Suprapubic skin (tissue), 4 donors: ENCODE measurements at regions not wholly inside any gene's neighbourhood (a gene's known extent, or its start where the extent isn't known, plus 50 kb on each side); places are given as distances from the start of the nearest gene placed in this dataset.

Experiments used
- DNase-seq, 2 donors: peaks; one replicate each; pipeline ENCODE4 v3.0.0-alpha.2; 2019; ENCODE audit warnings: low spot score in 2 of 2
- H3K27ac ChIP-seq: fragments of 200-600 bp; sonication (generic); one replicate; pipeline ENCODE4 v1.5.1; 2019
- H3K27me3 ChIP-seq: fragments of 200-600 bp; sonication (generic); one replicate; pipeline ENCODE4 v1.5.1; 2019
- H3K36me3 ChIP-seq: fragments of 200-600 bp; sonication (generic); one replicate; pipeline ENCODE4 v1.5.1; 2019
- H3K4me1 ChIP-seq: fragments of 200-600 bp; sonication (generic); one replicate; pipeline ENCODE4 v1.5.1; 2019
- H3K4me3 ChIP-seq: fragments of 200-600 bp; sonication (generic); one replicate; pipeline ENCODE4 v1.5.1; 2019; ENCODE audit warnings: mild to moderate bottlenecking
- H3K9me3 ChIP-seq: fragments of 200-600 bp; sonication (generic); one replicate; pipeline ENCODE4 v1.5.1; 2019
- CTCF ChIP-seq, 2 donors: fragments of 200-600 bp in 1 of 2; fragments of 450-650 bp in 1 of 2; sonication (generic) in 1 of 2; IDR thresholded peaks; one replicate each; pipeline ENCODE4 v1.5.1; 2016 to 2019; ENCODE audit warnings: antibody characterized with exemption in 2 of 2, mild to moderate bottlenecking in 1 of 2, moderate library complexity in 1 of 2
- EP300 ChIP-seq: sonication (generic); formaldehyde crosslinking; IDR thresholded peaks from one replicate; pipeline ENCODE4 v1.6.1; 2017; ENCODE audit warnings: antibody characterized with exemption
- POLR2A ChIP-seq, 2 donors: fragments of 450-650 bp; IDR thresholded peaks; one replicate each; pipeline ENCODE4 v1.6.1; 2017; ENCODE audit warnings: antibody characterized with exemption in 2 of 2, mild to moderate bottlenecking in 2 of 2, moderate library complexity in 2 of 2
- POLR2AphosphoS5 ChIP-seq, 3 donors: sonication (generic); formaldehyde crosslinking; IDR thresholded peaks; one replicate each; pipeline ENCODE4 v1.6.1; 2017; ENCODE audit warnings: antibody characterized with exemption in 3 of 3
- WGBS: methylation state at CpG from one replicate; pipeline ENCODE4 v1.1.5; 2018; 5-methylcytosine and 5-hydroxymethylcytosine counted together

- Histone ChIP-seq H3K4me1 (no peaks in the 10 kb centered on the region), H3K27ac (no peak overlapping the region), H3K27me3 (peaks cover 26% of the 10 kb centered on the region), H3K9me3 (no peaks in the 10 kb centered on the region), H3K4me3 (no peak overlapping the region), H3K36me3 (no peaks in the 10 kb centered on the region)
- WGBS, result 83% methylated on average over 5 of the region's 5 CpGs
- TF ChIP-seq CTCF (IDR thresholded peaks at IDR 0.05), result no peak
- TF ChIP-seq EP300, result no peak
- no peak for TF ChIP-seq POLR2A (IDR thresholded peaks at IDR 0.05)
- no peak for TF ChIP-seq POLR2AphosphoS5 (IDR thresholded peaks at IDR 0.05)
- DNase-seq, result no peak
Observed at GRCh38 chr1:17992800-17993199, 114.8 kb upstream of the IGSF21 start.

GRCh38 chr1:17994046-17994445 is 113.6 kb upstream of the IGSF21 start:
- WGBS, result 83% methylated on average over 5 of the region's 5 CpGs
- TF ChIP-seq POLR2AphosphoS5 (IDR thresholded peaks at IDR 0.05), result no peak
- no peak for TF ChIP-seq EP300
- no peak for TF ChIP-seq CTCF (IDR thresholded peaks at IDR 0.05)
- no peak for TF ChIP-seq POLR2A (IDR thresholded peaks at IDR 0.05)
- no peaks in the 10 kb centered on the region for H3K9me3 ChIP-seq

GRCh38 chr1:17995480-17995879 is 112.1 kb upstream of the IGSF21 start:
- H3K4me3 ChIP-seq, result no peak overlapping the region
- no peak overlapping the region for H3K27ac ChIP-seq
- H3K36me3 ChIP-seq, result no peaks in the 10 kb centered on the region
- TF ChIP-seq POLR2AphosphoS5 (IDR thresholded peaks at IDR 0.05) (no peak), CTCF (IDR thresholded peaks at IDR 0.05) (no peak), EP300 (no peak), POLR2A (IDR thresholded peaks at IDR 0.05) (no peak)
- no peaks in the 10 kb centered on the region for H3K4me1 ChIP-seq
- no peaks in the 10 kb centered on the region for H3K9me3 ChIP-seq
- WGBS, result 95% methylated on average over 1 of the region's 1 CpG
- DNase-seq, result no peak
- H3K27me3 ChIP-seq, result peaks cover 37% of the 10 kb centered on the region

More at GRCh38 chr1:17994046-17994445, 113.6 kb upstream of the IGSF21 start:
- Histone ChIP-seq H3K4me3 (no peak overlapping the region), H3K36me3 (no peaks in the 10 kb centered on the region), H3K4me1 (no peaks in the 10 kb centered on the region), H3K27me3 (peaks cover 31% of the 10 kb centered on the region), H3K27ac (no peak overlapping the region)
- no peak for DNase-seq

- Histone ChIP-seq H3K9me3 (no peaks in the 10 kb centered on the region), H3K27me3 (peaks cover 48% of the 10 kb centered on the region), H3K4me1 (no peaks in the 10 kb centered on the region), H3K36me3 (no peaks in the 10 kb centered on the region), H3K27ac (no peak overlapping the region), H3K4me3 (no peak overlapping the region)
- 61% methylated on average over 5 of the region's 6 CpGs for WGBS
- TF ChIP-seq POLR2A (IDR thresholded peaks at IDR 0.05) (no peak), POLR2AphosphoS5 (IDR thresholded peaks at IDR 0.05) (no peak), CTCF (IDR thresholded peaks at IDR 0.05) (no peak), EP300 (no peak)
- DNase-seq, result no peak
Observed at GRCh38 chr1:17998889-17999288, 108.7 kb upstream of the IGSF21 start.

GRCh38 chr1:17999884-18000283 is 107.7 kb upstream of the IGSF21 start:
- no peaks in the 10 kb centered on the region for H3K4me1 ChIP-seq
- H3K36me3 ChIP-seq, result no peaks in the 10 kb centered on the region
- H3K27ac ChIP-seq, result no peak overlapping the region
- no peaks in the 10 kb centered on the region for H3K9me3 ChIP-seq
- 64% methylated on average over 3 of the region's 3 CpGs for WGBS
- DNase-seq, result no peak
- no peak for TF ChIP-seq POLR2A (IDR thresholded peaks at IDR 0.05)
- TF ChIP-seq EP300, result no peak
- H3K4me3 ChIP-seq, result no peak overlapping the region
- peaks cover 46% of the 10 kb centered on the region for H3K27me3 ChIP-seq

- WGBS, result 73% methylated on average over 8 of the region's 8 CpGs
- H3K9me3 ChIP-seq, result no peaks in the 10 kb centered on the region
- H3K4me1 ChIP-seq, result no peaks in the 10 kb centered on the region
- TF ChIP-seq EP300 (no peak), POLR2AphosphoS5 (IDR thresholded peaks at IDR 0.05) (no peak), POLR2A (IDR thresholded peaks at IDR 0.05) (no peak), CTCF (IDR thresholded peaks at IDR 0.05) (no peak)
- H3K27me3 ChIP-seq, result peaks cover 57% of the 10 kb centered on the region
- no peak overlapping the region for H3K27ac ChIP-seq
- no peaks in the 10 kb centered on the region for H3K36me3 ChIP-seq
- no peak overlapping the region for H3K4me3 ChIP-seq
- no peak for DNase-seq
Observed at GRCh38 chr1:18001725-18002124, 105.9 kb upstream of the IGSF21 start.
